ENCODE measurements at regions not wholly inside any gene's neighbourhood (a gene's known extent, or its start where the extent isn't known, plus 50 kb on each side); places are given as distances from the start of the nearest gene placed in this dataset.

DNA sequence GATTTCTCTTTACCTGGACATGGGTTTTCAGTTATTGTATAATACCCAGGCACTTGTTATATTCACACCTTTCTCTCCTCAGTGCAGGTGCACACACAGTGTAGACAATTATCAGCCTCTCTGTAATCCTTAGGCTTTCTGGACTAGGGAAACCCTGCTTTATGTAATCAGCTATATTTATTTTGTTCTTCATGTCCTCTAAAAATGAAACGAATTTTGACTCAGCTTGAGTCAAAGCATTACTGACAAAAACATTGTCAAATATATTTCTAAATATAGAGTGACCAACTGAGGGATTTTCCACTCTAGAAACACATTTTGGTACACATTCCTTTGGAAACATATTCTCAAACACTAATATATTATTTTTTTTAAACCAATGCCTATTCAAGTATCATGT is 144.8 kb upstream of the GULP1 start:
- TF ChIP-seq POLR2AphosphoS5 (IDR thresholded peaks at IDR 0.05) (no peak), POLR2A (IDR thresholded peaks at IDR 0.05) (no peak)
- TF ChIP-seq, protein P1, sequence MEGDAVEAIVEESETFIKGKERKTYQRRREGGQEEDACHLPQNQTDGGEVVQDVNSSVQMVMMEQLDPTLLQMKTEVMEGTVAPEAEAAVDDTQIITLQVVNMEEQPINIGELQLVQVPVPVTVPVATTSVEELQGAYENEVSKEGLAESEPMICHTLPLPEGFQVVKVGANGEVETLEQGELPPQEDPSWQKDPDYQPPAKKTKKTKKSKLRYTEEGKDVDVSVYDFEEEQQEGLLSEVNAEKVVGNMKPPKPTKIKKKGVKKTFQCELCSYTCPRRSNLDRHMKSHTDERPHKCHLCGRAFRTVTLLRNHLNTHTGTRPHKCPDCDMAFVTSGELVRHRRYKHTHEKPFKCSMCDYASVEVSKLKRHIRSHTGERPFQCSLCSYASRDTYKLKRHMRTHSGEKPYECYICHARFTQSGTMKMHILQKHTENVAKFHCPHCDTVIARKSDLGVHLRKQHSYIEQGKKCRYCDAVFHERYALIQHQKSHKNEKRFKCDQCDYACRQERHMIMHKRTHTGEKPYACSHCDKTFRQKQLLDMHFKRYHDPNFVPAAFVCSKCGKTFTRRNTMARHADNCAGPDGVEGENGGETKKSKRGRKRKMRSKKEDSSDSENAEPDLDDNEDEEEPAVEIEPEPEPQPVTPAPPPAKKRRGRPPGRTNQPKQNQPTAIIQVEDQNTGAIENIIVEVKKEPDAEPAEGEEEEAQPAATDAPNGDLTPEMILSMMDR (IDR thresholded peaks at IDR 0.05): no peak

Measured in stomach (tissue), 4 donors.